ENCODE measurements at regions not wholly inside any gene's neighbourhood (a gene's known extent, or its start where the extent isn't known, plus 50 kb on each side); places are given as distances from the start of the nearest gene placed in this dataset.

GRCh38 chr14:31963587-31963986 lies 113.5 kb upstream of the ARHGAP5 start:
- H3K4me1 ChIP-seq, result peaks cover 0 to 41% (median 18%) of the 10 kb centered on the region in 12 donors
- no peak for ATAC-seq

GRCh38 chr14:31964490-31964889 lies 112.6 kb upstream of the ARHGAP5 start:
- no peaks in the 10 kb centered on the region for H3K27me3 ChIP-seq
- H3K4me1 ChIP-seq, result peaks cover 0 to 50% (median 27%) of the 10 kb centered on the region in 12 donors
- ATAC-seq (no peak), DNase-seq (no peak)
- 91 to 98% (median 96%) methylated on average over 6 of the region's 6 CpGs for WGBS, 4 donors
- TF ChIP-seq CTCF (IDR thresholded peaks at IDR 0.05) (no peak), POLR2A (IDR thresholded peaks at IDR 0.05) (no peak)
- H3K27ac ChIP-seq, result no peak overlapping the region
- intact Hi-C loops (cut with DNase I), result no loop called here
- no peaks in the 10 kb centered on the region for H3K9me3 ChIP-seq
- no peaks in the 10 kb centered on the region for H3K36me3 ChIP-seq
- no peak overlapping the region for H3K4me3 ChIP-seq

More at GRCh38 chr14:31963587-31963986, 113.5 kb upstream of the ARHGAP5 start:
- no peak for TF ChIP-seq CTCF (IDR thresholded peaks at IDR 0.05)
- no peak for TF ChIP-seq POLR2A (IDR thresholded peaks at IDR 0.05)
- H3K36me3 ChIP-seq, result no peaks in the 10 kb centered on the region
- no peak overlapping the region for H3K4me3 ChIP-seq
- H3K27ac ChIP-seq, result no peak overlapping the region
- H3K27me3 ChIP-seq, result no peaks in the 10 kb centered on the region
- H3K9me3 ChIP-seq, result no peaks in the 10 kb centered on the region
- 78 to 88% (median 86%) methylated on average over 2 of the region's 2 CpGs for WGBS, 4 donors
- DNase-seq, result no peak
- intact Hi-C loops (cut with DNase I), result no loop called here

GRCh38 chr14:31965071-31965734 lies 111.9 kb upstream of the ARHGAP5 start:
- intact Hi-C loops (cut with DNase I), result no loop called here
- Histone ChIP-seq H3K27me3 (no peaks in the 10 kb centered on the region), H3K4me1 (peaks cover 0 to 50% (median 28%) of the 10 kb centered on the region in 12 donors), H3K36me3 (no peaks in the 10 kb centered on the region), H3K27ac (no peak overlapping the region), H3K4me3 (no peak overlapping the region), H3K9me3 (peaks cover 0 to 3% (median 0%) of the 10 kb centered on the region in 12 donors)
- TF ChIP-seq POLR2A (IDR thresholded peaks at IDR 0.05) (no peak), CTCF (IDR thresholded peaks at IDR 0.05) (no peak)
- DNase-seq (no peak), ATAC-seq (no peak)
- 74 to 78% (median 76%) methylated on average over 11 of the region's 11 CpGs for WGBS, 4 donors

- peaks cover 0 to 50% (median 28%) of the 10 kb centered on the region in 12 donors for H3K4me1 ChIP-seq
- DNase-seq (no peak), ATAC-seq (peak in 1 of 4 donors; percentile 66)
- H3K27ac ChIP-seq, result no peak overlapping the region
- TF ChIP-seq CTCF (IDR thresholded peaks at IDR 0.05) (no peak), POLR2A (IDR thresholded peaks at IDR 0.05) (no peak)
- 66 to 75% (median 71%) methylated on average over 8 to 9 of the region's 9 CpGs for WGBS, 4 donors
- intact Hi-C loops (cut with DNase I), result no loop called here
- H3K9me3 ChIP-seq, result peaks cover 0 to 11% (median 5%) of the 10 kb centered on the region in 12 donors
- H3K36me3 ChIP-seq, result no peaks in the 10 kb centered on the region
- no peak overlapping the region for H3K4me3 ChIP-seq
- H3K27me3 ChIP-seq, result no peaks in the 10 kb centered on the region
Observed at GRCh38 chr14:31965735-31966598, 111.1 kb upstream of the ARHGAP5 start.

Measured in heart left ventricle (tissue), 16 donors.